ENCODE measurements at regions not wholly inside any gene's neighbourhood (a gene's known extent, or its start where the extent isn't known, plus 50 kb on each side); places are given as distances from the start of the nearest gene placed in this dataset.

- no peak overlapping the region for H3K4me3 ChIP-seq (ENCODE audit: insufficient read depth, low read depth, low read length)
- Mint-ChIP-seq H3K4me1 (ENCODE audit: low read depth, unreplicated experiment) (peaks cover 19% of the 10 kb centered on the region), H3K36me3 (ENCODE audit: low read depth, unreplicated experiment) (no peaks in the 10 kb centered on the region), H3K27ac (ENCODE audit: unreplicated experiment) (peak overlapping the region; percentile 35), H3K9me3 (ENCODE audit: unreplicated experiment) (peaks cover 5% of the 10 kb centered on the region), H3K4me3 (ENCODE audit: unreplicated experiment) (no peak overlapping the region), H3K27me3 (ENCODE audit: low read depth, unreplicated experiment) (no peaks in the 10 kb centered on the region)
- FAIRE-seq (no peak), DNase-seq (ENCODE audit: low read depth) (no peak)
- no peaks in the 10 kb centered on the region for H3K27me3 ChIP-seq (ENCODE audit: insufficient read depth, low read length)
- H2AFZ ChIP-seq (ENCODE audit: low read depth, low read length) = no peak overlapping the region
- H3K4me1 ChIP-seq (ENCODE audit: insufficient read depth, low read length) = peaks cover 10% of the 10 kb centered on the region
- H3K9ac ChIP-seq (ENCODE audit: low read length) = no peak overlapping the region
- H3K27ac ChIP-seq (ENCODE audit: low read depth, low read length) = no peak overlapping the region
- no peaks in the 10 kb centered on the region for H3K36me3 ChIP-seq (ENCODE audit: insufficient read depth, low read length)
- no peak overlapping the region for H3K4me2 ChIP-seq (ENCODE audit: low read length)
- no peaks in the 10 kb centered on the region for H4K20me1 ChIP-seq (ENCODE audit: insufficient read depth, low read length)
- H3K9me3 ChIP-seq (ENCODE audit: insufficient read depth, low read depth, low read length) = peaks cover 3% of the 10 kb centered on the region
- H3K79me2 ChIP-seq (ENCODE audit: insufficient read depth, low read length) = no peaks in the 10 kb centered on the region
- no peak for TF ChIP-seq CTCF (IDR thresholded peaks at IDR 0.05; ENCODE audit: insufficient read depth, low read depth, low read length)
- no peak for TF ChIP-seq EZH2 (IDR thresholded peaks at IDR 0.05; ENCODE audit: insufficient read depth, low read length)
Observed at GRCh38 chr5:155081618-155082017, 68.1 kb downstream of the KIF4B start.

- H3K79me2 ChIP-seq (ENCODE audit: insufficient read depth, low read length) = no peaks in the 10 kb centered on the region
- Mint-ChIP-seq H3K4me1 (ENCODE audit: low read depth, unreplicated experiment) (peaks cover 22% of the 10 kb centered on the region), H3K27ac (ENCODE audit: unreplicated experiment) (peak overlapping the region; percentile 48), H3K9me3 (ENCODE audit: unreplicated experiment) (peaks cover 5% of the 10 kb centered on the region), H3K36me3 (ENCODE audit: low read depth, unreplicated experiment) (no peaks in the 10 kb centered on the region), H3K4me3 (ENCODE audit: unreplicated experiment) (no peak overlapping the region), H3K27me3 (ENCODE audit: low read depth, unreplicated experiment) (no peaks in the 10 kb centered on the region)
- peak; percentile 96 for FAIRE-seq
- H4K20me1 ChIP-seq (ENCODE audit: insufficient read depth, low read length) = no peaks in the 10 kb centered on the region
- H3K4me2 ChIP-seq (ENCODE audit: low read length) = peak overlapping the region; percentile 20
- H3K27ac ChIP-seq (ENCODE audit: low read depth, low read length) = peak overlapping the region; percentile 37
- peaks cover 3% of the 10 kb centered on the region for H3K9me3 ChIP-seq (ENCODE audit: insufficient read depth, low read depth, low read length)
- no peak for TF ChIP-seq EZH2 (IDR thresholded peaks at IDR 0.05; ENCODE audit: insufficient read depth, low read length)
- no peak for TF ChIP-seq CTCF (IDR thresholded peaks at IDR 0.05; ENCODE audit: insufficient read depth, low read depth, low read length)
- no peaks in the 10 kb centered on the region for H3K27me3 ChIP-seq (ENCODE audit: insufficient read depth, low read length)
- H3K9ac ChIP-seq (ENCODE audit: low read length) = no peak overlapping the region
- H3K4me1 ChIP-seq (ENCODE audit: insufficient read depth, low read length) = peaks cover 10% of the 10 kb centered on the region
- H2AFZ ChIP-seq (ENCODE audit: low read depth, low read length) = peak overlapping the region; percentile 67
- H3K4me3 ChIP-seq (ENCODE audit: insufficient read depth, low read depth, low read length) = no peak overlapping the region
- DNase-seq (ENCODE audit: low read depth) = peak; percentile 84
- no peaks in the 10 kb centered on the region for H3K36me3 ChIP-seq (ENCODE audit: insufficient read depth, low read length)
Observed at GRCh38 chr5:155082401-155082800, 68.8 kb downstream of the KIF4B start.

- Mint-ChIP-seq H3K4me3 (ENCODE audit: unreplicated experiment) (no peak overlapping the region), H3K4me1 (ENCODE audit: low read depth, unreplicated experiment) (peaks cover 25% of the 10 kb centered on the region), H3K36me3 (ENCODE audit: low read depth, unreplicated experiment) (no peaks in the 10 kb centered on the region), H3K9me3 (ENCODE audit: unreplicated experiment) (peaks cover 5% of the 10 kb centered on the region), H3K27me3 (ENCODE audit: low read depth, unreplicated experiment) (no peaks in the 10 kb centered on the region), H3K27ac (ENCODE audit: unreplicated experiment) (no peak overlapping the region)
- peaks cover 10% of the 10 kb centered on the region for H3K4me1 ChIP-seq (ENCODE audit: insufficient read depth, low read length)
- H3K9ac ChIP-seq (ENCODE audit: low read length) = no peak overlapping the region
- no peak for FAIRE-seq
- no peaks in the 10 kb centered on the region for H3K27me3 ChIP-seq (ENCODE audit: insufficient read depth, low read length)
- no peaks in the 10 kb centered on the region for H4K20me1 ChIP-seq (ENCODE audit: insufficient read depth, low read length)
- no peak overlapping the region for H2AFZ ChIP-seq (ENCODE audit: low read depth, low read length)
- no peak for TF ChIP-seq EZH2 (IDR thresholded peaks at IDR 0.05; ENCODE audit: insufficient read depth, low read length)
- no peak for TF ChIP-seq CTCF (IDR thresholded peaks at IDR 0.05; ENCODE audit: insufficient read depth, low read depth, low read length)
- no peaks in the 10 kb centered on the region for H3K36me3 ChIP-seq (ENCODE audit: insufficient read depth, low read length)
- H3K9me3 ChIP-seq (ENCODE audit: insufficient read depth, low read depth, low read length) = peaks cover 3% of the 10 kb centered on the region
- no peak overlapping the region for H3K4me2 ChIP-seq (ENCODE audit: low read length)
- no peak overlapping the region for H3K4me3 ChIP-seq (ENCODE audit: insufficient read depth, low read depth, low read length)
- no peak overlapping the region for H3K27ac ChIP-seq (ENCODE audit: low read depth, low read length)
- no peak for DNase-seq (ENCODE audit: low read depth)
- H3K79me2 ChIP-seq (ENCODE audit: insufficient read depth, low read length) = no peaks in the 10 kb centered on the region
Observed at GRCh38 chr5:155085282-155085989, 71.9 kb downstream of the KIF4B start.

All from astrocyte (in vitro differentiated cells and primary cell).